ENCODE measurements at regions not wholly inside any gene's neighbourhood (a gene's known extent, or its start where the extent isn't known, plus 50 kb on each side); places are given as distances from the start of the nearest gene placed in this dataset.

DNA sequence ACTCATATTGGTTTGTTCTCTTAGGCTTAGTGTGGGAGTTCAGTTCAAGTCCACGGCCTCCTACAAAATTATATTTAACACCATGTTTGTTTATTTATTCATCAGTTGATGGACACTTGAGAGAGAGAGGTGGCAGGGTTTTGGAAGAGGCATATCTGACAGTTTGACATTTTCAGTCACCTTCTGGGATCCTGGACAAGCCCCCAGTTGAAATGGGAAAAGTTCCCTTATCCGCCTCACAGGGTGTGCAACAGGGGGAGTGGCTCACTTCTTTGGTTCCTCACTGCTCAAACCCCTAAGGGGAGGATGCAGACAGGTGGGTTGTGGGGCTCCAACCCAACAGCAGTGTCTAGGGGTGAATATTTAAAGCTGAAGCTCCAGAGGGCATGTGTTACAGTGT is 52.3 kb upstream of the TNFSF18 start:
- no peaks in the 10 kb centered on the region for H3K4me1 ChIP-seq (replicated peaks in 1 of 4; ENCODE audit: control insufficient read depth in 3 of 4, insufficient read depth in 4 of 4, low read length in 3 of 4)
- WGBS, 2 experiments (ENCODE audit: extremely low coverage in 1 of 2, insufficient coverage in 1 of 2, insufficient read length in 1 of 2, insufficient replicate concordance in 2 of 2, low coverage in 1 of 2, low lambda C conversion rate in 2 of 2, missing lambda C conversion rate in 1 of 2): 97% methylated on average over 2 of the region's 2 CpGs; no CpG with 5 or more reads in 1 of the 2 experiments
- TF ChIP-seq ZNF274 (IDR thresholded peaks at IDR 0.05; ENCODE audit: borderline replicate concordance, extremely low read depth, low read length): no peak
- TF ChIP-seq, protein P1, sequence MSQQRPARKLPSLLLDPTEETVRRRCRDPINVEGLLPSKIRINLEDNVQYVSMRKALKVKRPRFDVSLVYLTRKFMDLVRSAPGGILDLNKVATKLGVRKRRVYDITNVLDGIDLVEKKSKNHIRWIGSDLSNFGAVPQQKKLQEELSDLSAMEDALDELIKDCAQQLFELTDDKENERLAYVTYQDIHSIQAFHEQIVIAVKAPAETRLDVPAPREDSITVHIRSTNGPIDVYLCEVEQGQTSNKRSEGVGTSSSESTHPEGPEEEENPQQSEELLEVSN (IDR thresholded peaks at IDR 0.05): no peak
- TF ChIP-seq EZH2 (IDR thresholded peaks at IDR 0.05; ENCODE audit: low read depth, low read length, severe bottlenecking): no peak
- TF ChIP-seq POU5F1 (IDR thresholded peaks at IDR 0.05; ENCODE audit: low read depth, low read length): no peak
- TF ChIP-seq PHF8 (conservative IDR thresholded peaks at IDR 0.05; ENCODE audit: low read depth, low read length): no peak
- no peak for TF ChIP-seq RFX5 (IDR thresholded peaks at IDR 0.05; ENCODE audit: borderline replicate concordance, low read depth, low read length)
- TF ChIP-seq SIRT6 (IDR thresholded peaks at IDR 0.05; ENCODE audit: low read length): no peak
- TF ChIP-seq TCF12 (IDR thresholded peaks at IDR 0.05; ENCODE audit: low read depth, low read length): no peak
- no peak for TF ChIP-seq KDM1A (IDR thresholded peaks at IDR 0.05; ENCODE audit: borderline replicate concordance, low read length)
- TF ChIP-seq SP1 (IDR thresholded peaks at IDR 0.05; ENCODE audit: low read depth, low read length): no peak
- TF ChIP-seq, protein P2, sequence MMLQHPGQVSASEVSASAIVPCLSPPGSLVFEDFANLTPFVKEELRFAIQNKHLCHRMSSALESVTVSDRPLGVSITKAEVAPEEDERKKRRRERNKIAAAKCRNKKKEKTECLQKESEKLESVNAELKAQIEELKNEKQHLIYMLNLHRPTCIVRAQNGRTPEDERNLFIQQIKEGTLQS (IDR thresholded peaks at IDR 0.05; ENCODE audit: insufficient read depth, low read depth, low read length): no peak
- TF ChIP-seq POLR2AphosphoS5 (IDR thresholded peaks at IDR 0.05; ENCODE audit: low read depth, low read length): no peak
- TF ChIP-seq YY1 (IDR thresholded peaks at IDR 0.05; ENCODE audit: low read depth, low read length): no peak
- no peak for TF ChIP-seq POLR2A (IDR thresholded peaks at IDR 0.05; ENCODE audit: control extremely low read depth in 1 of 2, low read depth in 2 of 2, low read length in 2 of 2)
- TF ChIP-seq CREB1 (IDR thresholded peaks at IDR 0.05): no peak

More for the DNA sequence above, 52.3 kb upstream of the TNFSF18 start:
- Histone ChIP-seq H2BK5ac (ENCODE audit: low read depth, low read length) (no peak overlapping the region), H2BK12ac (ENCODE audit: low read depth, low read length) (no peak overlapping the region), H3K14ac (ENCODE audit: insufficient read length) (no peak overlapping the region), H4K91ac (replicated peaks; ENCODE audit: insufficient read length, low read length) (no peak overlapping the region), H4K8ac (ENCODE audit: extremely low read depth, insufficient read depth, low read length) (no peak overlapping the region), H3K23me2 (ENCODE audit: low read depth, low read length) (no peaks in the 10 kb centered on the region), H3K79me1 (ENCODE audit: low read depth, low read length) (no peaks in the 10 kb centered on the region), H3K4me3 (ENCODE audit: extremely low read depth in 1 of 4, insufficient read depth in 2 of 4, low read depth in 3 of 4, low read length in 4 of 4) (no peak overlapping the region), H2AFZ (ENCODE audit: low read length) (no peak overlapping the region), H3K23ac (ENCODE audit: insufficient read length) (no peak overlapping the region), H3K27me3 (replicated peaks in 1 of 4; ENCODE audit: control insufficient read depth in 3 of 4, extremely low read depth in 1 of 4, insufficient read depth in 3 of 4, low read length in 3 of 4) (no peaks in the 10 kb centered on the region), H2BK20ac (ENCODE audit: low read length) (no peak overlapping the region), H4K20me1 (replicated peaks in 1 of 2; ENCODE audit: control insufficient read depth in 1 of 2, insufficient read depth in 2 of 2, low read length in 2 of 2) (no peaks in the 10 kb centered on the region), H3K18ac (ENCODE audit: extremely low read depth, low read length) (no peak overlapping the region), H3K36me3 (ENCODE audit: control insufficient read depth in 2 of 4, insufficient read depth in 4 of 4, low read length in 3 of 4) (no peaks in the 10 kb centered on the region; a peak in 1 of 8 replicates), H3K9me3 (ENCODE audit: insufficient read depth in 2 of 2, low read depth in 1 of 2, low read length in 1 of 2) (peaks cover 13 to 16% of the 10 kb centered on the region in 2 experiments), H3K27ac (ENCODE audit: low read depth, low read length) (no peak overlapping the region), H3K9ac (replicated peaks in 1 of 4; ENCODE audit: extremely low read depth in 1 of 4, low read depth in 3 of 4, low read length in 3 of 4) (no peak overlapping the region), H3K4ac (replicated peaks; ENCODE audit: insufficient read length, low read depth, low read length) (no peak overlapping the region), H2AK5ac (ENCODE audit: low read depth, low read length) (no peak overlapping the region), H4K5ac (ENCODE audit: insufficient read length, low read depth, low read length) (no peak overlapping the region), H2BK120ac (replicated peaks; ENCODE audit: low read depth, low read length) (no peak overlapping the region), H3K56ac (replicated peaks; ENCODE audit: insufficient read length, low read depth, low read length) (no peak overlapping the region), H3K4me2 (ENCODE audit: insufficient read depth in 1 of 2, low read depth in 2 of 2, low read length in 2 of 2) (no peak overlapping the region), H2BK15ac (ENCODE audit: low read length) (no peak overlapping the region), H3K79me2 (ENCODE audit: control insufficient read depth in 1 of 2, insufficient read depth in 2 of 2, low read length in 2 of 2) (no peaks in the 10 kb centered on the region)
- ChIA-PET CTCF (ENCODE audit: partially characterized antibody) (no interaction called here), POLR2A (ENCODE audit: partially characterized antibody) (interaction anchor here (0.8 kb wide), 1 partner anchor 14 kb away, joined by 3 read pairs; no protein-coding TSS in a partner anchor)
- FAIRE-seq (no peak), DNase-seq (ENCODE audit: low read depth in 1 of 2, low spot score in 2 of 2) (no peak)

All from H1 (cell line).